GM21619 (cell line): ENCODE measurements at regions not wholly inside any gene's neighbourhood (a gene's known extent, or its start where the extent isn't known, plus 50 kb on each side); places are given as distances from the start of the nearest gene placed in this dataset.

ENCODE experiments used
- ATAC-seq: cut with Tn5 transposase; IDR thresholded peaks from one replicate; pipeline ENCODE4 v1.9.1; 2021; ENCODE audit not compliant: unreplicated experiment

GRCh38 chr11:95556342-95557163 lies 233.0 kb downstream of the FAM76B start:
- peak; percentile 86 for ATAC-seq

DNA sequence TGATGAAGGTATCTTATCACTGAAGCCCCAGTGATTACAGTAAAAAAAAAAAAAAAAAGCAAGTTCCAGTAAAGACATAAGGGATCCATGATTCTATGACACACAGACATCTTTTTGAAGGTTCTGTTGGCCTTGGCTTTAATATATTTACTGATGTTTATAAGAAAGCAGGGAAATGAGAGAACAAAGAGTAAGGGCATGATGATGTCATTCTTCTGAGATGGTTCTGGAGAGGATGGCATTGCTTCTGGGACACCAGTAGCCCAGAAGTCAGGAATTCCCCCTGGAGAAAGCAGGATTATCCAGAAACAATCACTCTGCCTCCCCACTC lies 233.6 kb downstream of the FAM76B start:
- ATAC-seq: no peak

DNA sequence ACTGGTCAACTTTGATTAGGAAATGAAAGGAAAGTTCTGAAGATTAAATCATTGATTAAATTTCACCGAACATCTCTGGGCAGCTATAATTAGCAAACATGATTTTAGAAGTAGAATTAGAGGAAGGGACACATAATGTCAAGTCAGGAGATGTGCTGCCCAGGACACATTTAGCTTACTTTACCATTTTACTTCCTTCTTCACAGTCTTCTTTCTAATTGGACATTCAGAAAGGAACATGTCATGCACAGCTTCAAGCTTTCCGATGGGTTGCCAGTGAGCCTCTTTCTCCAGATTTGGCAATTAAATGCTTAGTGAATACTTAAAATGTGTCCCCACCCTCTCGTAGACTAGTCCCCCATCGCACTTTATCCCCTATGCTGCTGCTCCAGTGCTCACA lies 234.7 kb downstream of the FAM76B start:
- ATAC-seq: no peak

DNA sequence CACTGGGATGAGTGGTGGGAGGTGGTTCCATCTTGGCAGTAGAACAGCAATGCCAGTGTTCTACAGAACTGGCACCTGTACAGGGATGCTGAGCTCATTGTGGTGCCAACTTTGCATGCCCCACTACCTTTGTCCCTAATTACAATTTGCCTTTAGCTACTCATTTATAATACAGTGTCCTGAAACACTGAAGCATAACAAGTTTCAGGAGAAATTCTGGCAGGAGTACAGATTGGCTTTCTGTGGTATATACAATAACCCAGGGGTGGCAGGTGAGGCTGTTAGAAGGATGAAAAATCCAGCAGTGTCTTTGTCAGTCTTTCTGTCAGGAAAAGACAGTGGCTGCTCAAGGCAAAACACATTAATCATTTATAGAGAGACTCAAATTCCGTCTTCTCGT lies 240.3 kb downstream of the FAM76B start:
- no peak for ATAC-seq

DNA sequence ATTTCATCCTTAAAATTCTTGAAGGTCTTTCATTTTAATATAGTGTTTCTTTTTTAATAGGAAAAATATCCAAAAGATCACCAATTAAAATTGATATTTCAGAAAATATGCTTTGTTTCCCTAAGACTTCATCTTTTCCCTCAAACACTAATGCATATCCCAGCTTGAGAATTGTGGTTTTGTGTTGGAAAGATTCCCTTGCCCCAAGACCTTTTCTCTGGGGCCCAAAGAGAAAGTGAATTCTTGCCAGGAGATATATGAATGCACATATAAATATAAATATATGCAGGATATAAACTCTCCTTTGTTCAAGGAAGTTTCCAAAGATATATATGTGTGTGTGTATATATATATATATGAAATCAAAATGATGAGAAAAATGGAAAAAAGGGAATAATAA lies 241.2 kb downstream of the FAM76B start:
- ATAC-seq: no peak

GRCh38 chr11:95547976-95548375 lies 241.6 kb downstream of the FAM76B start:
- ATAC-seq: no peak

- ATAC-seq: no peak
These were observed 242.4 kb downstream of the FAM76B start for GRCh38 chr11:95547186-95547585.

GRCh38 chr11:95545116-95545875 lies 244.3 kb downstream of the FAM76B start:
- no peak for ATAC-seq

GRCh38 chr11:95544095-95544856 lies 245.3 kb downstream of the FAM76B start:
- ATAC-seq: no peak

DNA sequence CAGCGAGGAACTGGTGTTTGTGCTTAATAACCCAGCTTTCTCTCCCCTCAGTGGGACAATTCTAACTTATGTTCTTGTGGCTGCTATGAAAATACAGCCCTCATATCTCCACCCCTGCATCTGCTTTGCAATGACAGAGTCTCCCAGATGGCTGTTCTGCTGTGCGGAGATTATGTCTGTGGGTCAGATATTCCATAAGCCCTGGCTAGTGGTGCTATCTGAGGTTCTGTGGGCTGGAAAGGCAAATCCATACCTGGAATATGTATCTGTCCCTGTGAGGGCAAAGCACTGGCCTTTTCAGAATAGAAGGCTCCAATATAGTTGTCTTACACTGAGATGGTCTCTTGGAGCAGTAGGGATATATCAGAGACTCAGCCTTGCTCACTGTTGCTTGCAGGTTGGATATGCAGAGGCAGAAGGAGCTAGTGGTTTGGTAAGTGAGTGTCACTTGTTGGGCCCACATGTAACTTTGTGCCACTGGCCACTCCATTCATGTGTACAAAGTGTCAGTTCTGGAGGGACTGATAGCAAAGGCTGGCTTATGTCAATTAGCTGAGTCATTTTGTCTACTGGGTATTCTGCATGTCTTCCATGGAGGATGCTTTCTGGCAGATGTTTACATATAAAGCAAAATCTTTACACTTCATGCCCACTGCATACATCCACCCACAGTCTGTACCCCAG lies 246.6 kb downstream of the FAM76B start:
- no peak for ATAC-seq

- no peak for ATAC-seq
These were observed 247.9 kb downstream of the FAM76B start for GRCh38 chr11:95541715-95542114.

DNA sequence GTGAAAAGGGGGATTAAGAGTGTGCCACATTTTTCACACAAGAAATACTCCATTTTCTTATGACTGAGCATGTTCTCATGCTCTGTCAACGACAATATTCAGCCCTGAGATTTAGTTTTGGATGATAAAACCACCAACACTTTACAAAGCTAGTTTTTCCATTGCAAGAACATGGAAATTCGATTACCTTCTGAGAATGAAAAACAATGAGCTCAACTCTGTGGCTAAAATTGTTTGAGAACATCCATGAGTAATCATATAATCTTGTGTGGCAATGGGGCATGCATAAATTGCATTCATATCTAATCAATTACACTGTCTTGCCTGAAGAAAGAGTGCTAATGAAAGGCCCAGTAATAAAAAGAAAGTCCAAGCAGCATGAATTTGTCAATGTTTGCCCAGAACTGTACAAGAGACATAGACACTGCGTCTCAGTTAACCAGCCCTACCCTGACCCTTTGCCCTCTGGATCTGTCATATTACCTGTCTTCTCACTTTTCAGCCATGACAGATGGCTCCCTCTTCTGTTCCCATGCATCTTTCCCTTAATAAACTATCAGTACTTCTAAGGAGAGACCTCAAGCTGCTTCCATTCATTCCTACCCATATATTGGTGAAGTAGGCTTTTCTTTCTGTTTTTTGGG lies 253.4 kb downstream of the FAM76B start:
- no peak for ATAC-seq

- ATAC-seq: no peak
These were observed 254.8 kb downstream of the FAM76B start for GRCh38 chr11:95534809-95535208.

DNA sequence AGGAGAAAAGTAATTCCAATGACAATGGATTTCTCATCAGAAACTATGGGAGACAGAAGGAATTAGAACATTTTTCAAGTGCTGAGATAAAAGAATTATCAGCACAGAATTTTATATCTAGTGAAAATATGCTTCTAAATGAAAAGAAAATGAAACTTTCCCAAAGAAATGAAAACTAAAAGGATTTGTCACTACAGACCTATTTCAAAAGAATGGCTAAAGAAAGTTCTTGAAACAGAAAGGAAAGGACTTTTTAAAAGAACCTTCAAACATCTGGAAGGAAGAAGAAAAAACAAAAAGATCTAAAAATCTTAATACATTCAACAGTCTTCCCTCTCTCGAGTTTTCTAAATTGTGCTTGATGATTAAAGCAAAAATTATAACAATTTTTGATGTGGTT lies 255.4 kb downstream of the FAM76B start:
- no peak for ATAC-seq

GRCh38 chr11:95531116-95531515 lies 258.5 kb downstream of the FAM76B start:
- no peak for ATAC-seq

DNA sequence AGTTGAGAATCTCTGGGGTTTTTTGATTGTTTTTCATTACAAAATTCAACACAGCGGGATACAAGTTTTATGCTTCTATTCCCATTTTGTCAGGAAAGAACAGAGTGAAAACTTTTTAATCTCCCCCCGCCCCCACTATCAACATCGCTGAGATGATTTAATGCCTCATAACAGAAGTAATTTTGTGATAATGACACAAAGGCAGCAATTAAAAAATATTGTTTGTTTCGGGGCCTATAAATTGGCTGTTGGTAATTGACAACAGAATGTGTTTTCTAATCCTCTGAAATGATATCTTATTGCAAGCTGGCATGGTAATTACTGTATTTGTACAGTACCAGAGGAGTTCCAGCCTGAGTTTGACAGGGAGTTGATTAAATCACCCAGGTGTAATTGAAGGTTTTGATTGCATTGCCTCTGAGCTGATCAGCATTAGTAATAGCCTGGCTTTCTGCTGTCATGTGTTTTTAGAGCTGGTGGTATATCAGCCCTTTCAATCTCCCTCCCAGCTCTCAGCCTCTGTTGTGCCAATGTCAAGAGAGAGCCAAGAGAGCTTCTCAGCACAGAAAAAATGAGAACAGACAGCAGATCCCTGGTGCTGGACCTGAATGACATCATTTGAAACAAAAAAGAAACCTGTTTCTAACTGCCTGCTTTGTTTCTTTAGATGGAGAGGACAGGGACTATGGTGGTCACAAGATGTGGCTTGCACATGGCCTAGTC lies 265.1 kb downstream of the FAM76B start:
- ATAC-seq: no peak

GRCh38 chr11:95522874-95523273 lies 266.7 kb downstream of the FAM76B start:
- no peak for ATAC-seq

DNA sequence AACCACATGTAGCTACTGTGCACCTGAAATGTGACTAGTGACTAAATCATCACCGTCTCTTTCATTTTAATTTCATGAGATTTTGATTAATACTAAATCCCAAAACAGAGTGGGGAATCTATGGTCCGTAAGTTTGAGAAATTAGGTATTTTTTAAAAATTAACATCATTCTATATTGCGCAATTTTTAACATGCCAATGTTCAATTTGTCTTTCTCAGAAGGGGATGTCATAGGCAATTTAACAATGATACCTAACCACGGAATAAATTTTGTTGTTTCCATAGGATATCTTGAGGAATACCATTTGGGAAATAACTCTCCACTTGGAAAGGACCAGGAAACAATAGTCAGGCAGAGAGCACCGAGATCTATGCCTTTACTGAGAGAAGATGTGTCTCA lies 267.7 kb downstream of the FAM76B start:
- ATAC-seq: no peak

DNA sequence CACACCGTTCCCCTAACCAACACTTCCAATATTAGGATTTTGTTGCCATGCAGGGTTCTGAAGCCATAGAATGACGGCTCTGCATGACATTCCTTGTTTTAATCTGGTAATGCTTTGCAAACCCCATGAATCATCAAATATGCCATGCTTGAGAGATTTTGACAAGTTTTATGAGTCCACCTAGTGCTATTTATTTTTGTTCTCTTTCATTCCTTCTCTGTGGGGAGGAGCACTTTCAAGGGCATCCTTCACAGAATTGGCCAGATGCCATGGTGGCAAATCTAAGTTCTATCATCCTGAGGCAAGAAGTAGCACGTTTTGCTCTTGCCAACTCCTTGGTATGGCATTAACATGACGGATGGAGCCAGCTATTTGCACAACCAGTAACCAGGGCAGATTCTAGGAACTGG lies 268.4 kb downstream of the FAM76B start:
- ATAC-seq: no peak
